ENCODE measurements at regions not wholly inside any gene's neighbourhood (a gene's known extent, or its start where the extent isn't known, plus 50 kb on each side); places are given as distances from the start of the nearest gene placed in this dataset.
"Not testable (repeated sequence)": the region's sequence is repeated elsewhere in the genome, so short reads cannot be mapped to it uniquely, and the experiment has no call there.

DNA sequence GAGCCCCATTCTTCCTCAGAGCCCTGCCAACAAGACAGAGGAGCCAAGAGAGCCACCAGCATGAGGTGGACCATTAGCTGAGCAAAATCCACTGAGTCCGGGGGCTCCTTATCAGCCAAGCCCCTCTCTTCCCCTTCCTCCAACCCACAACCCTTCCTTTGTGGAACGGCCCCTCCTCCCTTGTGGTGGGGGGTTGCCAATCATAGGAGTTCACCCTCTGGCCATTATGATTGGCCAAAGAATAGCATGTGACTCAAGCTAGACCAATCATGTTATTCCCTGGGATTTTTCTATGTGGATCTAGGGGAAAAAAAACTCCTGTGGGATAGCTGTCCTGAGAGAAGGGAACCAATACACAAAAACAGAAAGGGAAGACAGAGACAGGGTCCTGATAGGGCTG lies 120.5 kb downstream of the C16orf95 start:
- DNase-seq, result no peak

DNA sequence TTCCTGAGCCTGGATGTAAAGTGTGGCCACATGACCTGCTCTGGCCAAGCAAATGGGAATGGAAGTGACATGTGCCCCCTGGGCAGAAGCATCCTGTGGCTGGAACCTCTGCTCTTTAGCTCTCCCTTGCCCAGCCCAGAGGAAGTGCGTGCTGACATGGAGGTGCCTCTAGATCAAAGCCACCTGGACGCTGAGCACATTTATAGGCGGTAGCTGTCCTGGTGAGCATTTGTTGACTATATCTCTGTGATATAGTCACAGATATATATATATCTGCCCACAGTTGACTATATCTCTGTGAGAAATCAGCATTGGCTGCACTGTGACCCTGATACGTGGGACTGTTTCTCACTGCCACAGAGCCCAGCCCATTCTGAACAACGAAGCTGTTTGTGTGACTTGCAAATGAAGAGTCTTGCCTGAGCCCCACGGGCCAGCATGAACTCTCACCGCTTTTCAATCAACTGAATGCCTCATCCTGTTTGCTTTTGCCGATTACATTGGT lies 118.8 kb downstream of the C16orf95 start:
- DNase-seq, result no peak

DNA sequence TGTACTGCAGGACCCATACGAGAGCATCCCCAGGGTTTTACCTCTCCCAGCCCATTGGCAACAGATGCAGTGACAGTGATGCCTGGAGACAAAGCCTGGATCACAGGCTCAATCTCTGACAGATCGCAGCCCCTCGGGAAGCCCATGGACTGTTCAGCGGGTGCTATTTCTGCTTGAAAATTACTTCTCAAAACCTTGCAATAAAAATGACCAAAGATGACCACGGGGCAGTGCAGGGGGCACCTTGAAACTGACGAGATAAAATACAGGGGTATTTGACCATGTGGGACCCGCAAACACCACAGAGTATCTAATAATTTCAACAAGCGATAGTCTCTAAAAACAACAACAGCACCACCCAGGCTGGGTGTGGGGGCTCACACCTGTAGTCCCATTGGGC lies 118.3 kb downstream of the C16orf95 start:
- DNase-seq, result no peak

DNA sequence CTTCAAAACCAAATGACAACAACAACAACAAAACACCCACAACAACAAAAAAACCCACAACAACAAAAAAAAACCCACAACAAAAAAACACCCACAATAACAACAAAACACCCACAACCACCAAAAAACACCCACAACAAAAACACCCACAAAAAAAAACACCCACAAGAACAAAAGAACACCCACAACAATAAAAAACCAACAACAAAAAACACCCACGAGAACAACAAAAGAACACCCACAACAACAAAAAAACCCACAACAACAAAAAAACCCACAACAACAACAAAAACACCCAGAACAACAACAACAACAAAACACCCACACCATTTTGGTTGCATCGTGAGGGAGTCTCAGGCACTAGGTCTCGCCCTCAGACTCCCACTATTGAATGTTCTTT lies 117.8 kb downstream of the C16orf95 start:
- DNase-seq, result no peak

DNA sequence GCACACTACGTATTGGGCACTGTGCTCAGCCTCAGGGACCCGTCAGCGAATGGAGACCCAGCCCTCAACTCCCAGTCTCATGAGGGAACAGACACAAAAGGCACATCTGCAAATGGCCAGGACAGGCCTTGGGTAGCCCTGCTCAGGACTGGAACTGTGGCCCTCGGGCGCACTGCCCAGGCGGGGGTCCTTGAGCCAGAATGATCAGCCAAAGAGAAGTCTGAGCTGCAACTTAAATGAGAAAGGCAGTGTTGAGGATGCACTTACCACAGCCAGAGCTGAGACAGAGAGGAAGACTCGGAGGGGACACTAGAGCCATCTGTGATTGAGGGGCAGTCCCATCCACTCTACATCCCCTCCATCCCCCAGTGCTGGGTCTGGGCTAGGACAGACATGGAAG lies 117.3 kb downstream of the C16orf95 start:
- no peak for DNase-seq

DNA sequence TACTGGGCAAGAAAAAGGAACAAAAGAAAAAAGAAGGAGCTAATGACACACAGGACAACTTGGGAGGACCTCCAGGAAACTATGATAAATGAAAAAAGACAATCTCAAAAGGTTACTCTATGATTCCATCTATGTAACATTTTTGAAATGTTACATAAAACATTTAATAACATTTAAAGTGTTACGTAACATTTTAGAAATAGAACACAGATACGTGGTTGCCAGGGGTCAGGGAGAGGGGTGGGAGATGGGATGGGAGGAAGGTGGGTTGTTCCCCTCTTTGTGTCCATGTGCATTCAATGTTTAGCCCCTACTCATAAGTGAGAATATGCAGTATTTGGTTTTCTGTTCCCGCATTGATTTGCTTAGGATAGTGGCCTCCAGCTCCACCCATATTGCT lies 116.6 kb downstream of the C16orf95 start:
- DNase-seq, result no peak

DNA sequence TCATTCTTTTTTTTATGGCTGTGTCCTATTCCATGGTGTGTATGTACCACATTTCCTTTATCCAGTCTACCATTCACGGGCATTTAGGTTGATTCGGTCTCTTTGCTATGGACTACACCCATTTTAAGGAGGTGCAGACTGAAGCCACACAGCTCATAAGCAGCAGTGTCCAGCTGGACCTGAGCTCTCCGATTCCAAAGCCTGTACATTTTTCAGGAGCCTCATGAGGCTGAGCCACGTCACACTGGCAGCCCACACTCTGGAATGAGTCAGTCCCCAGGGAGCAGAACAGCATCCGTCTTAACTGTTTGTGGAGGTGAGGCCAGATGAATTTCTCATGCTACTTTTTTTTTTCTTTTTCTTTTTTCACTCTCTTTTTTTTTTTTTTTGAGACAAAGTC lies 116.1 kb downstream of the C16orf95 start:
- DNase-seq, result peak; percentile 91

DNA sequence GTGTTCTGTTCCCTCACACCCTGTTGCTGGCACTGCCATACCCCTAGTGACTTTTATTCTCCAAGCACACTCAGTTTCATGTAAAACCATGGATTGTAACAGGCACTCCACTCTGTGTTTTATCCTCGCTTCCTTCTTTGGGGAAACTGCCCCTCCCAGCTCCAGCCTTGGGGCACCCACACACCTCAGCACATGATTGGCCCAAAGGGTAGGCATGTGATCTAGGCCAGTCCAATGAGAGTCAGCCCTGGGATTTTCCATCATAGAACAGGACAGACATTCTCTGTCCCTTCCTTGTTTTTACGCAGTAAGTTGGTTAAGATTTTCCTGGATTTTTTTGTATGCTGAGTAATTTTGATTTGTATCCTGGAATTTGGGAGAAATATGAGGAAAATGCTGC lies 115.4 kb downstream of the C16orf95 start:
- DNase-seq, result no peak

DNA sequence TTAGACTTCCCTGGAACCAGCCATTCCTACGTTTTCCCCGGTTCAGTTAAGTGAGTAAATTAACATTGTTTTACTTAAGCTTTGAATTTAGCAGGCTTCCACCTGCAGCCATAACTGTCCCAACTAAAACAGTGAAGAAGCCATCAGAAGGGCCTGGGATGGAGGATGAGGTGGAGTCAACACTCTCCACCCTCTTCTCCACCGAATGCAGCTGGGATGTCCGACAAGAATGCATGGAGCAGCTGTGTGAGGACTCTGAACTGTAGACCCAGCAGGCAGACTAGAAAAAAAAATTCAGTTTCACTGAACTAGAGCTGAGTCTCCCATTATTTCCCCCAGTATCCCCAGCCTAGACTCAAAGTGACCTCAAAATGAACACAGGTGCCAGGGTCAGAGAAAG lies 114.8 kb downstream of the C16orf95 start:
- DNase-seq, result no peak

DNA sequence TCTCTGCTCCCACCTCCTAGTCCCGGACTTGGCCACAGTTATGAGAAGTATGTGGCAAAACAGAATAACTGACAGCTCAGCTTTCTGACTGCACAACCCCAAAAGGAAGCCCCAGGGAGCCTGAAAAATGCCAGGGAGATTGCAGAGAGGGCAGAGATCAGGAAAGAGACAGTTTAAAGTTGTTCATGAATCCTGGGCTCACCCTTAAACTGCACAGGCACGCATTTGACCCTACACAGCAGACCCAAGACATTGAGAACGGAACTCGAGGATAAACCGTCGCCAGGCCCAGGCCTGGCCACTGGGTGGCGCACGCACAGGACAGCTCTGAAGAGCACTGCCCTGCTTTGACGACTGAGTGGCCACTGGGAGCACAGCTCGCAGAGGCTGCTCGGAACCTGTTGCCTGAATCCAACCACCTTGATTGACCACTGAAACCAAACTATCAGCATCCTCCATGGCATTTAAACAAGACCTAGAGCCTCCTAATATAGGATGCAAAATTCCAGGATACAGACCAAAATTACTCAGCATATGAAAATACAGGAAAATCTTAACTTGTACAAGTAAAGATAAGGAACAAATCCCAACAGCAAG lies 114.0 kb downstream of the C16orf95 start:
- peak; percentile 67 for DNase-seq

DNA sequence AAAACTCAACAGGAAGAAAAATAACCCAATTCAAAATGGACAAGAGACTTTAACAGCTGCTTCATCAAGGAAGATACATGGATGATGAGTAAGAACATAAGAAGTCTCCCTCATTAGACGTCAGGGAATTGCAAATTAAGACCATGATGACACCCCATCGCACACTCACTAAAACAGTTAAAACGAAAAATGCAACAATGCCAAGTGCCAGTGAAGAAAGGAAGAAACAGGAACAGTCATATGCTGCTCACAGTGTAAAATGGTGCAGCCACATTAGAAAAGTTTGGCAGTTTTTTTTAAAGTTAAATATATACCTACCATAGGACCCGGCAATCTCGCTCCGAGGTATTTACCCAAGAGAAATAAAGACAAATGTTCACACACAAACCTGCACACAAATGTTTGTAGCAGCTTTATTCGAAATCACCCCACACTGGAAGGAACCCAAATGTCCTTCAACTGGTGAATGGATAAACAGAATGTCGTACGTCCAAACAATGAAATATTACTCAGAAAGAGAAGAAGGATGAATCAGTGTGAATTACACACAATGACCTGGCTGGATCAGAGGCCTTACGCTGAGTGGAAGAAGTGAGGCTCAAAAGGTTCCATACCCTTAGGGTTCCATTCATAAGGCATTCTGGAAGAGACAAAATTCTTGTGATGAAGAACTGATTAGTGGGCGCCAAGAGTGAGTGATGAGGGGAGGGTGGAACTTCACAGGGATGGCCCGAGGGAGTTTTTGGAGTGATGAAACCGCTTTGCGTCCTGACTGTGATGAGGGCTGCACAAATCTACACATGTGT lies 110.3 kb downstream of the C16orf95 start:
- peak; percentile 62 for DNase-seq

DNA sequence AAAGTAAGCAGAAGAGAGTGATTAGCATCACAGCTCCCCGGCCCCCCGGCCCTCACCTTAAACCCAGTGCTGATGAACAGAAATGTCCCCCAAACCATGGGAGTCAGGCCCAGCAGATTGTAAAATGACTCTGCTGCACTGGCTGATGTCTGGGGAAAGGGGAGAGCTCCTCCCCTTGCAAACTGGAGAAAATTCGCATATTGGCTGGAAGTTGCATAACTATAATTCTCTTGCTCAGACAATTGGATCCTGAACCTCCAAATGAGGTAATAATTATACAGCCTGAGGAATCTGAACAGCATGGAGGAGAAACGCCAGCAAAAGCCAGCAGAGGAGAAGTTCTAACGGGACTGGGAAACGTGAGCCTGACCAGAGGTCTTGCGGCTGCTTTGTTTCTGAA lies 109.7 kb downstream of the C16orf95 start:
- peak; percentile 27 for DNase-seq

DNA sequence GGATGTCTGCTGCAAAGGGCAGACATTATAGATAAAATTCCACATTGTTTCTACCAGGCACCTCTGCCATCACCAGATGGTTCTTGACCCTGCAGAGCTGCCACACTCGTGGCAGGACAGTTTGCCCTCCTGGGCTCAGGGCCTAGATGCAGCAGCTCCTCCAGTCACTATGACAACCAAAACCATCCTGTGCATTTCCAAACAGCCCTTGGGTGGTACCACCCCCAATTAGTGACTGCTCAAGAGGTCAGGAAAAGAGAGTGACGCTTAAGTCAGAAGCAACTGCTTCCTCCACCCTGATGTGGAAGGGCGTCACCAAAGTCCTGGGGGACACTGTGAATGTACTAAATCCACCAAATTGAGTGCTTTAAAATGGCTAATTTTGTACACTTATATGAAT lies 109.2 kb downstream of the C16orf95 start:
- DNase-seq, result no peak

DNA sequence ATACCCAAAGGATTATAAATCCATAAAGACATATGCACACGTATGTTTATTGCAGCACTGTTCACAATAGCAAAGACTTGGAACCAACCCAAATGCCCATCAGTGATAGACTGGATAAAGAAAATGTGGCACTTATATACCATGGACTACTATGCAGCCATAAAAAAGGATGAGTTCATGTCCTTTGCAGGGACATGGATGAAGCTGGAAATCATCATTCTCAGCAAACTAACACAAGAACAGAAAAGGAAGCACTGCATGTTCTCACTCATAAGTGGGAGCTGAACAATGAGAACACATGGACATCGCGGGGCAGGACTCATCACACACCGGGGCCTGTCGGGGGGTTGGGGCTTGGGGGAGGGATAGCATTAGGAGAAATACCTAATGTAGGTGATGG lies 108.2 kb downstream of the C16orf95 start:
- DNase-seq, result not testable (repeated sequence)

DNA sequence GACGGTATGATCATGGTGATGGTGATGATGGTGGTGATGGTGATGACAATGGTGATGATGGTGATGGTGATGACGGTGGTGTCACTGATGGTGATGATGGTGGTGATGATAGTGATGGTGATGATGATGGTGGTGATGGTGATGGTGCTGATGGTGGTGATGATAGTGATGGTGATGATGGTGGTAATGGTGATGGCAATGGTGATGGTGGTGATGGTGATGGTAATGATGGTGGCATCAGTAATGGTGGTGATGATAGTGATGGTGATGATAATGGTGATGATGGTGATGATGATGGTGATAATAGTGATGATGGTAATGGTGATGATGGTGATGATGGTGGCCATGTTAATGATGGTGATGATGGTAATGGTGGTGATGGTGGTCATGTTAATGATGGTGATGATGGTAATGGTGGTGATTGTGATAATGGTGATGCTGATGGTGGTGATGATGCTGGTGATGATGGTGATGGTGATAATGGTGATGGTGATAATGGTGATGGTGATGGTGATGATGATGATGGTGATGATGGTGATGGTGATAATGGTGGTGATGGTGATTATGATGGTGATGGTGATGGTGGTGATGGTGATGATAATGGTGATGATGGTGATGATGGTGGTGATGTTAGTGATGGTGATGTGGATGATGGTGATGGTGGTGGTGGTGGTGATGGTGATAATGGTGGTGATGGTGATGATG lies 107.2 kb downstream of the C16orf95 start:
- no peak for DNase-seq

DNA sequence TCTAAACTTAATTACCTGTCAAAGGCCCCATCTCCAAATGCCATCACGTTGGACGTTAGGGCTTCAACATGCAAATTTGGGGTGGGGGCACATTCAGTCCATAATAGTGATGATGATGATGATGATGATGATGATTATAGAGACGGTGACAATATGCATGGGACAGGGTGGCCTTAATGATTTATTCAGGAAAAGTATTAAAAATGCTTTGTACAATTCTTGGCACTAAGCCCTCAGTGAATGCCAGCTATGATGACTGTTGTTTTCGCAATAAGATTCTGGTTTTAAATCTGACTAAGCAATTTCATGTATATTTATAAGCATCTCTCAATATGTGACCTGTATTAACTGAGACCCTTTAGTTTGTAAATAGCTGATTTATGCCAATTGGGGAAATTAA lies 106.3 kb downstream of the C16orf95 start:
- DNase-seq, result no peak

DNA sequence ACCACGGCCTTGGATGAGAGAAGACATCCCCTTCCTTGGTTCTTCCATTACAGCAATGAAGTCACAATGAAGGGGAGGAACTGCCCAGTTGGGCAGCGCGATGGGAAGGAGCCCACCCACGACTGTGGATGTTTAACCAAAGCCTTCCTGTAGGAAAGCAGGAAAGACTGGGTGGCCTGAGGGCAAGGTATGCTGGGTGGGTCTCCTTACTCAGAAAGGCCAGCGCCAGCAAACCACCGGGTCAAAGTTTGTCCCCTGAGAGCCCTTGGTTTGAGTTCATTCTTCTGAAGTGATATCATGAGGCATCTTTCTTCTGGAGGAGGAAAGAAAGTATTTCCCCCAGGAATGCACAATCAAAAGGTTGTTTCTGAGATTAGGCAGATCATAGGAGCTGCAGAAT lies 105.2 kb downstream of the C16orf95 start:
- DNase-seq, result no peak

DNA sequence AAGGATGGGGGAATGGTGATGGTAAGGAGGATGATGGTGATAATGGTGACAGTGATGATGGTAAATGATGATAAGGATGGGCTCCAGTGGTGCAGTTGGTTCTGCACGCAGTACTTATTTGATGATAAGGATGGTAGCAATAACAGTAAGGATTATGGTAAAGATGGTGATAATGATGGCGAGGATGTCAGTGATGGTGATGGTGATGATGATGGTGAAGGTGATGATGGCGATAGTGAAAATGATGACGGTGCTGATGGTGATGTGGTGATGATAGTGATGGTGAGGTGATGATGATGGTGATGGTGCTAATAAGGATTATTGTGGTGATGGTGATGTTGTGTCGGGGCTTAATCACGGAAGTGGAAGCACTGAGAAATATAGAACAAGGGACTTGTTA lies 103.7 kb downstream of the C16orf95 start:
- DNase-seq, result no peak

DNA sequence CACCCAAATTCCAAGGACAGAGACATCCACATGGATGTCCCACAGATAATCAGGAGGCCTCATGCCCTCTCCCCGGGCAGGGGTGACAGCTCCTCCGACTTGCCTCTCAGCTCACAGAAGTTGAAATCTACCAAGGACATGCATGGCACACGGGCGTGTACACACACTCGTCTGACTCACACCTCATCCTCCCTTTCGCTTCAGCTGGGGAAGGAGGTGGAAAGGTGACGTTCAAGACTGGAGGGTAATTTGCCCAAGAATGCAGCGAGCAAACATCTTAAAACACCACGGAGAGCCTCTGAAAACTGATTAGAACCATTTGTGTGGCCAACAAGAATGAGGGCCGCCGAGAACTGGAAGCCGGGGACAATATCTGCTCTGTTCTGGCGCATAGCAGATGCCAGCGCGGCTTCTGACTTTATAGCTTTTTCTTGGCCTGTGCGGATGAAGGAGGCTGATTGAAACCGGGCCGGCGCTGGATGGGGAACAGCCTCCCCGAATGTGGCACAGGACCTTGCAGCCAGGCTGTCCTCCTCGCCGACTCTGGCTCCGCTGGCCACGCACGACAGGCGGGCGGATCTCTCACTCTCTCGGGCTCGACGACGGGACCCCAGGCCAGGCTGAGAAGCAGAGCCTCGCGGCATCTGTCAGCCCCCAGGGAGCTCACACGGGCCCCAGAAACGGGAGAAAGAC lies 100.9 kb downstream of the C16orf95 start:
- DNase-seq, result no peak

DNA sequence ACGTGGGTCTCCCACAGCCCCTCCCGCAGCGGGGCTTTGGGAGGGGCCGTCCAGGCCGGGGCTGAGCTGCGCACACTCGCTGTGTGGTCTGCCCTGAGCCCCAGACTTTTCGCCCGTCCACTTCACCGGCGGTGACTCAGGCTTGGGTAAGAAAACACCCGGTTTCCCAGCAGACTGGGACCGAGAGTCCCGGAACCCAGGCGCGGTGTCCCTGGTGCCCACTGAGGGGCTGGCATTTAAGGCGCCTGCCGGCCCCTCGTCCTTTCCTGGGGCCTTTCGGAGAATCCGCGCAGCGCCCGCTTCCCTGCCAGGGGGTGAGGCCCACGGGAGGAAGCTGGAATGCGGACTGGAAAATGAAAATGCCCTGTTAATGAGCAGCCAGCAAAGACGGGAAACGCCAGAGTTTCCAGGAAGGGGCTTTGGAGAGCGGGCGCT lies 100.3 kb downstream of the C16orf95 start:
- no peak for DNase-seq

DNA sequence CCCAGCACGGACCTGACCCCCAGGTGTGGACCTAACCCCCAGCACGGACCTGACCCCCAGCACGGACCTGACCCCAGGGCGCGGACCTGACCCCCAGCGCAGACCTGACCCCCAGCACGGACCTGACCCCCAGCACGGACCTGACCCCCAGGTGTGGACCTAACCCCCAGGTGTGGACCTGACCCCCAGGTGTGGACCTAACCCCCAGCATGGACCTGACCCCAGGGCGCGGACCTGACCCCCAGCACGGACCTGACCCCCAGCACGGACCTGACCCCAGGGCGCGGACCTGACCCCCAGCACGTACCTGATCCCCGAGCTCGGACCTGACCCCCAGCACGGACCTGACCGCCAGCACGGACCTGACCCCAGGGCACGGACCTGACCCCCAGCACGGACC lies 99.4 kb downstream of the C16orf95 start:
- not testable (repeated sequence) for DNase-seq

DNA sequence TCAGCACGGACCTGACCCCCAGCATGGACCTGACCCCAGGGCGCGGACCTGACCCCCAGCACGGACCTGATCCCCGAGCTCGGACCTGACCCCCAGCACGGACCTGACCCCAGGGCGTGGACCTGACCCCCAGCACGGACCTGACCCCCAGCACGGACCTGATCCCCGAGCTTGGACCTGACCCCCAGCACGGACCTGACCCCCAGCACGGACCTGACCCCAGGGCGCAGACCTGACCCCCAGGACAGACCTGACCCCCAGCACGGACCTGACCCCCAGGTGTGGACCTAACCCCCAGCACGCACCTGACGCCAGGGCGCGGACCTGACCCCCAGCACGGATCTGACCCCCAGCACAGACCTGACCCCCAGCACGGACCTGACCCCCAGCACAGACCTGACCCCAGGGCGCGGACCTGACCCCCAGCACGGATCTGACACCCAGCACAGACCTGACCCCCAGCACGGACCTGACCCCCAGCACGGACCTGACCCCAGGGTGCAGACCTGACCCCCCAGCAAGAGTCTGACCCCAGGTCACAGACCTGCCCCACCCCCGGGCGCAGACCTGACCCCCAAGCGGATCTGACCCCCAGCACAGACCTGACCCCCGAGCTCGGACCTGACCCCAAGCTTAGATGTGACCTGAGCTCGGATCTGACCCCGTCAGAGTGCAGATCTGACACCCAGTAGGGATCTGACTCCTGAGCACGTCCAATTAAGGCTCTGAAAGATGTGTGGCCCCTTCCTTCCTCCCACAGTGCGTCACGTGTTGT lies 98.7 kb downstream of the C16orf95 start:
- DNase-seq, result no peak

Data from amniotic stem cell (primary cell).